GM23338 (cell line): ENCODE measurements at regions not wholly inside any gene's neighbourhood (a gene's known extent, or its start where the extent isn't known, plus 50 kb on each side); places are given as distances from the start of the nearest gene placed in this dataset.

Source experiments
- CREB1 ChIP-seq: fragments of 250-450 bp; sonication (Bioruptor Pico); IDR thresholded peaks from 2 replicates; pipeline ENCODE4 v1.5.0; 2020; ENCODE audit warnings: low read depth, mild to moderate bottlenecking, moderate library complexity
- EZH2 ChIP-seq: fragments of 200-600 bp; sonication (generic); IDR thresholded peaks from one replicate; pipeline ENCODE4 v1.8.0; 2017; ENCODE audit warnings: antibody characterized with exemption, mild to moderate bottlenecking, low read depth; ENCODE audit not compliant: unreplicated experiment
- EZH2phosphoT487 ChIP-seq: fragments of 200-600 bp; sonication (generic); IDR thresholded peaks from one replicate; pipeline ENCODE4 v1.8.1; 2018; ENCODE audit warnings: antibody characterized with exemption; ENCODE audit not compliant: unreplicated experiment
- JUNB ChIP-seq: IDR thresholded peaks from one replicate; pipeline ENCODE4 v1.6.1; 2016; ENCODE audit warnings: antibody characterized with exemption; ENCODE audit not compliant: unreplicated experiment
- NANOG ChIP-seq: IDR thresholded peaks from 2 replicates; pipeline ENCODE4 v1.6.1; 2016; ENCODE audit warnings: antibody characterized with exemption, borderline replicate concordance
- POLR2AphosphoS5 ChIP-seq: IDR thresholded peaks from 2 replicates; pipeline ENCODE4 v1.6.1; 2016; ENCODE audit warnings: antibody characterized with exemption, low read depth
- TF ChIP-seq, protein P1 (sequence below), 2 experiments: fragments of 200-600 bp in 1 of 2; sonication (generic) in 1 of 2; conservative IDR thresholded peaks; 2 replicates each; pipeline versions ENCODE4 v1.5.1 to v1.6.1; 2016 to 2017; ENCODE audit warnings: antibody characterized with exemption in 2 of 2, low read depth in 2 of 2, mild to moderate bottlenecking in 2 of 2, moderate library complexity in 1 of 2
- TF ChIP-seq, protein P2 (sequence below): IDR thresholded peaks from one replicate; pipeline ENCODE4 v1.6.1; 2018; ENCODE audit warnings: antibody characterized with exemption; ENCODE audit not compliant: unreplicated experiment
- TF ChIP-seq, protein P3 (sequence below): IDR thresholded peaks from 2 replicates; pipeline ENCODE4 v1.6.1; 2016; ENCODE audit warnings: antibody characterized with exemption

DNA sequence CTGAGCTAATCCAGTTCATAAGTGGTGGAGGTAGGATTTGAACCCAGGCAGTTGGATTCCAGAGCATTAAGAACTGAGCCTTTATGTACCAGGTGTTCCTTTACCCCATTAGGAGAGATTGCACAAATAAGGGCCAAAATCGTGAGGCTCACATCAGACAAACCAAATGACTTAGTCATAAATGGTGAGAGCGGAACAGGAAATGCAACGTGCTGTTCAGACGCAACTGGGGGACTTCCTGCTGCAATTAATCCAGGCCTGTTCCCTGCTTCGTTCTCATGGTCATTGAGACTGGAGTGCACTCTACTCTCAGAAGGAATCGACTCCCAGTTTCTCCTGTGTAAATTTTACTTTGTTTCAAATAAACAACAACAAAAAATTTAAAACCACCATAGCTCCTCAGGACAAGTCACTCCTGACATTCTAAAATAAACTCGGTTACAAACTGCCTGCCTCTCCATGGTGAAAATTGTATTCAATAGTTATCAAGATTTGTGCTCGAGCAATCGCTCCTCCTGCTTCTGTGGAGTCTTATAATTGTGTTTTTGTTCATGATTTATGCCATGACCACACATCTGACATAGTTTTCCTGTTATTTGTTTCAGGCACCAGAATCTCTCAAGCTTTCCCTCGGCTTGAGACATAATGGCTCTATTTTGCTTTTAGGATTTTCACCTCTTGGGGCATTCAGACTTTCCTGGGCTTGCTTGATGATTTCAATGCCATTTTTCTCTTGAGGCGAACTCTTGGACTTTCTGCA is 115.3 kb upstream of the BMPER start:
- TF ChIP-seq, protein P1, sequence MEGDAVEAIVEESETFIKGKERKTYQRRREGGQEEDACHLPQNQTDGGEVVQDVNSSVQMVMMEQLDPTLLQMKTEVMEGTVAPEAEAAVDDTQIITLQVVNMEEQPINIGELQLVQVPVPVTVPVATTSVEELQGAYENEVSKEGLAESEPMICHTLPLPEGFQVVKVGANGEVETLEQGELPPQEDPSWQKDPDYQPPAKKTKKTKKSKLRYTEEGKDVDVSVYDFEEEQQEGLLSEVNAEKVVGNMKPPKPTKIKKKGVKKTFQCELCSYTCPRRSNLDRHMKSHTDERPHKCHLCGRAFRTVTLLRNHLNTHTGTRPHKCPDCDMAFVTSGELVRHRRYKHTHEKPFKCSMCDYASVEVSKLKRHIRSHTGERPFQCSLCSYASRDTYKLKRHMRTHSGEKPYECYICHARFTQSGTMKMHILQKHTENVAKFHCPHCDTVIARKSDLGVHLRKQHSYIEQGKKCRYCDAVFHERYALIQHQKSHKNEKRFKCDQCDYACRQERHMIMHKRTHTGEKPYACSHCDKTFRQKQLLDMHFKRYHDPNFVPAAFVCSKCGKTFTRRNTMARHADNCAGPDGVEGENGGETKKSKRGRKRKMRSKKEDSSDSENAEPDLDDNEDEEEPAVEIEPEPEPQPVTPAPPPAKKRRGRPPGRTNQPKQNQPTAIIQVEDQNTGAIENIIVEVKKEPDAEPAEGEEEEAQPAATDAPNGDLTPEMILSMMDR (conservative IDR thresholded peaks at IDR 0.05; ENCODE audit: low read depth in 2 of 2): no peak
- TF ChIP-seq JUNB (no peak), POLR2AphosphoS5 (no peak), EZH2phosphoT487 (no peak), CREB1 (CRISPR knock-in tag) (no peak), EZH2 (no peak), NANOG (no peak)
- TF ChIP-seq, protein P2, sequence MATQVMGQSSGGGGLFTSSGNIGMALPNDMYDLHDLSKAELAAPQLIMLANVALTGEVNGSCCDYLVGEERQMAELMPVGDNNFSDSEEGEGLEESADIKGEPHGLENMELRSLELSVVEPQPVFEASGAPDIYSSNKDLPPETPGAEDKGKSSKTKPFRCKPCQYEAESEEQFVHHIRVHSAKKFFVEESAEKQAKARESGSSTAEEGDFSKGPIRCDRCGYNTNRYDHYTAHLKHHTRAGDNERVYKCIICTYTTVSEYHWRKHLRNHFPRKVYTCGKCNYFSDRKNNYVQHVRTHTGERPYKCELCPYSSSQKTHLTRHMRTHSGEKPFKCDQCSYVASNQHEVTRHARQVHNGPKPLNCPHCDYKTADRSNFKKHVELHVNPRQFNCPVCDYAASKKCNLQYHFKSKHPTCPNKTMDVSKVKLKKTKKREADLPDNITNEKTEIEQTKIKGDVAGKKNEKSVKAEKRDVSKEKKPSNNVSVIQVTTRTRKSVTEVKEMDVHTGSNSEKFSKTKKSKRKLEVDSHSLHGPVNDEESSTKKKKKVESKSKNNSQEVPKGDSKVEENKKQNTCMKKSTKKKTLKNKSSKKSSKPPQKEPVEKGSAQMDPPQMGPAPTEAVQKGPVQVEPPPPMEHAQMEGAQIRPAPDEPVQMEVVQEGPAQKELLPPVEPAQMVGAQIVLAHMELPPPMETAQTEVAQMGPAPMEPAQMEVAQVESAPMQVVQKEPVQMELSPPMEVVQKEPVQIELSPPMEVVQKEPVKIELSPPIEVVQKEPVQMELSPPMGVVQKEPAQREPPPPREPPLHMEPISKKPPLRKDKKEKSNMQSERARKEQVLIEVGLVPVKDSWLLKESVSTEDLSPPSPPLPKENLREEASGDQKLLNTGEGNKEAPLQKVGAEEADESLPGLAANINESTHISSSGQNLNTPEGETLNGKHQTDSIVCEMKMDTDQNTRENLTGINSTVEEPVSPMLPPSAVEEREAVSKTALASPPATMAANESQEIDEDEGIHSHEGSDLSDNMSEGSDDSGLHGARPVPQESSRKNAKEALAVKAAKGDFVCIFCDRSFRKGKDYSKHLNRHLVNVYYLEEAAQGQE: no peak
- TF ChIP-seq, protein P3, sequence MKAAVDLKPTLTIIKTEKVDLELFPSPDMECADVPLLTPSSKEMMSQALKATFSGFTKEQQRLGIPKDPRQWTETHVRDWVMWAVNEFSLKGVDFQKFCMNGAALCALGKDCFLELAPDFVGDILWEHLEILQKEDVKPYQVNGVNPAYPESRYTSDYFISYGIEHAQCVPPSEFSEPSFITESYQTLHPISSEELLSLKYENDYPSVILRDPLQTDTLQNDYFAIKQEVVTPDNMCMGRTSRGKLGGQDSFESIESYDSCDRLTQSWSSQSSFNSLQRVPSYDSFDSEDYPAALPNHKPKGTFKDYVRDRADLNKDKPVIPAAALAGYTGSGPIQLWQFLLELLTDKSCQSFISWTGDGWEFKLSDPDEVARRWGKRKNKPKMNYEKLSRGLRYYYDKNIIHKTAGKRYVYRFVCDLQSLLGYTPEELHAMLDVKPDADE: no peak
